Esophagus squamous epithelium (tissue), 5 donors: ENCODE measurements at regions not wholly inside any gene's neighbourhood (a gene's known extent, or its start where the extent isn't known, plus 50 kb on each side); places are given as distances from the start of the nearest gene placed in this dataset.

Experiments
- DNase-seq: peaks from one replicate; lab custom pipeline; 2025; lab: John Stamatoyannopoulos, UW
- H3K27ac ChIP-seq, 4 donors: fragments of 200-600 bp; sonication (generic); one replicate each; pipeline ENCODE4 v1.5.1; 2016 to 2019; ENCODE audit warnings: mild to moderate bottlenecking in 1 of 4
- H3K27me3 ChIP-seq, 4 donors: fragments of 200-600 bp; sonication (generic); 1 replicate in 3 of 4; 2 replicates in 1 of 4; pipeline versions ENCODE4 v1.5.1 to v1.6.0; 2017 to 2021; ENCODE audit warnings: antibody characterized with exemption in 1 of 4
- H3K36me3 ChIP-seq, 3 donors: fragments of 200-600 bp; sonication (generic); one replicate each; pipeline ENCODE4 v1.5.1; 2016 to 2019
- H3K4me1 ChIP-seq, 3 donors: fragments of 200-600 bp; sonication (generic); one replicate each; pipeline ENCODE4 v1.5.1; 2017 to 2019
- H3K4me3 ChIP-seq, 4 donors: fragments of 200-600 bp; sonication (generic); 1 replicate in 3 of 4; 2 replicates in 1 of 4; pipeline ENCODE4 v1.5.1; 2016 to 2019; ENCODE audit warnings: mild to moderate bottlenecking in 2 of 4, moderate library complexity in 1 of 4
- H3K9me3 ChIP-seq, 3 donors: fragments of 200-600 bp; sonication (generic); one replicate each; pipeline ENCODE4 v1.5.1; 2016 to 2019
- CTCF ChIP-seq, 6 experiments: fragments of 450-650 bp in 4 of 6; fragments of 200-600 bp in 2 of 6; sonication (generic) in 2 of 6; IDR thresholded peaks; one replicate each; pipeline ENCODE4 v1.5.1; 2016 to 2019; ENCODE audit warnings: antibody characterized with exemption in 6 of 6, mild to moderate bottlenecking in 4 of 6, moderate library complexity in 4 of 6
- POLR2A ChIP-seq, 4 donors: fragments of 450-650 bp; IDR thresholded peaks; one replicate each; pipeline ENCODE4 v1.6.1; 2017; ENCODE audit warnings: antibody characterized with exemption in 4 of 4, mild to moderate bottlenecking in 4 of 4, moderate library complexity in 3 of 4
- WGBS, 2 donors: methylation state at CpG; one replicate each; pipeline ENCODE4 v1.1.5; 2018; 5-methylcytosine and 5-hydroxymethylcytosine counted together
- intact Hi-C: fragments of 100-400 bp; cut with DNase I; formaldehyde crosslinking; loops from one replicate; pipeline ENCODE4 v1.15.0; 2022
- donor health status: DM: yes; HTN: yes; CAD: no.

- no peaks in the 10 kb centered on the region for H3K27me3 ChIP-seq
- intact Hi-C loops, result no loop called here
- no peaks in the 10 kb centered on the region for H3K9me3 ChIP-seq
- TF ChIP-seq POLR2A (IDR thresholded peaks at IDR 0.05) (no peak), CTCF (IDR thresholded peaks at IDR 0.05) (no peak)
- no peak overlapping the region for H3K4me3 ChIP-seq
- WGBS, 2 donors, result 49 to 59% methylated on average over 3 of the region's 3 CpGs
- H3K27ac ChIP-seq, result no peak overlapping the region
- no peak for DNase-seq
- H3K4me1 ChIP-seq, result no peaks in the 10 kb centered on the region
- H3K36me3 ChIP-seq, result no peaks in the 10 kb centered on the region
These were observed 106.3 kb downstream of the TMEM26 start for GRCh38 chr10:61346796-61347413.

GRCh38 chr10:61343796-61344195, 109.4 kb downstream of the TMEM26 start:
- no peak for TF ChIP-seq POLR2A (IDR thresholded peaks at IDR 0.05)
- TF ChIP-seq CTCF (IDR thresholded peaks at IDR 0.05), result no peak
- no peaks in the 10 kb centered on the region for H3K36me3 ChIP-seq
- no peak overlapping the region for H3K4me3 ChIP-seq
- intact Hi-C loops, result no loop called here
- no peaks in the 10 kb centered on the region for H3K4me1 ChIP-seq
- H3K9me3 ChIP-seq, result no peaks in the 10 kb centered on the region
- no peaks in the 10 kb centered on the region for H3K27me3 ChIP-seq
- WGBS, 2 donors, result 87 to 89% methylated on average over 3 of the region's 3 CpGs
- DNase-seq, result no peak
- no peak overlapping the region for H3K27ac ChIP-seq

- Histone ChIP-seq H3K4me3 (no peak overlapping the region), H3K36me3 (no peaks in the 10 kb centered on the region), H3K4me1 (no peaks in the 10 kb centered on the region), H3K27me3 (no peaks in the 10 kb centered on the region), H3K9me3 (no peaks in the 10 kb centered on the region), H3K27ac (no peak overlapping the region)
- WGBS, 2 donors, result 68 to 76% methylated on average over 4 of the region's 5 CpGs
- TF ChIP-seq CTCF (IDR thresholded peaks at IDR 0.05) (no peak), POLR2A (IDR thresholded peaks at IDR 0.05) (no peak)
- DNase-seq, result no peak
- intact Hi-C loops, result no loop called here
These were observed 110.2 kb downstream of the TMEM26 start for GRCh38 chr10:61342858-61343572.

GRCh38 chr10:61341008-61341407, 112.2 kb downstream of the TMEM26 start:
- intact Hi-C loops, result no loop called here
- Histone ChIP-seq H3K27ac (no peak overlapping the region), H3K4me3 (no peak overlapping the region), H3K36me3 (no peaks in the 10 kb centered on the region), H3K27me3 (no peaks in the 10 kb centered on the region), H3K4me1 (no peaks in the 10 kb centered on the region), H3K9me3 (no peaks in the 10 kb centered on the region)
- no peak for TF ChIP-seq POLR2A (IDR thresholded peaks at IDR 0.05)
- TF ChIP-seq CTCF (IDR thresholded peaks at IDR 0.05), result no peak
- no peak for DNase-seq

GRCh38 chr10:61338146-61338545, 115.0 kb downstream of the TMEM26 start:
- WGBS, 2 donors, result 90 to 100% methylated on average over 1 of the region's 1 CpG
- no peaks in the 10 kb centered on the region for H3K27me3 ChIP-seq
- intact Hi-C loops, result no loop called here
- no peak for TF ChIP-seq CTCF (IDR thresholded peaks at IDR 0.05)
- TF ChIP-seq POLR2A (IDR thresholded peaks at IDR 0.05), result no peak
- H3K27ac ChIP-seq, result no peak overlapping the region
- DNase-seq, result no peak
- H3K9me3 ChIP-seq, result no peaks in the 10 kb centered on the region
- no peaks in the 10 kb centered on the region for H3K4me1 ChIP-seq
- no peaks in the 10 kb centered on the region for H3K36me3 ChIP-seq
- no peak overlapping the region for H3K4me3 ChIP-seq
